B cell (primary cell): ENCODE measurements at regions not wholly inside any gene's neighbourhood (a gene's known extent, or its start where the extent isn't known, plus 50 kb on each side); places are given as distances from the start of the nearest gene placed in this dataset.

ENCODE experiments used
- ATAC-seq: fragments of 200-7000 bp; cut with Tn5 transposase; one replicate; pipeline ENCODE4 v1.10.0; 2021; ENCODE audit warnings: low read depth, mild to moderate bottlenecking, moderate number of reproducible peaks, moderate library complexity
- CTCF ChIA-PET: fragments of 350-600 bp; sonication (Branson Sonifier 250); formaldehyde crosslinking; loops from one replicate; lab custom pipeline; 2021; ENCODE audit warnings: antibody characterized with exemption, inconsistent platforms; lab: Charles Lee
- POLR2A ChIA-PET: fragments of 350-600 bp; sonication (Branson Sonifier 250); formaldehyde crosslinking; loops from one replicate; lab custom pipeline; 2021; ENCODE audit warnings: antibody characterized with exemption; lab: Charles Lee
- DNase-seq: peaks from one replicate; pipeline ENCODE4 v3.0.0; 2013
- H2AFZ ChIP-seq: 2 replicates; pipeline ENCODE4 v1.6.1; 2012; ENCODE audit warnings: mild to moderate bottlenecking, low read depth, low read length; ENCODE audit not compliant: insufficient read depth, poor library complexity, severe bottlenecking
- H3K27ac ChIP-seq, 2 donors: 1 replicate in 1 of 2; 2 replicates in 1 of 2; pipeline ENCODE4 v1.5.1; 2012 to 2013; ENCODE audit warnings: low read length in 2 of 2, mild to moderate bottlenecking in 2 of 2, moderate library complexity in 1 of 2
- H3K27me3 ChIP-seq, 4 experiments: fragments of 200-600 bp in 1 of 4; sonication (generic) in 1 of 4; replicated peaks in 1 of 4; 1 replicate in 2 of 4; 2 replicates in 2 of 4; pipeline versions ENCODE4 v1.6.1 to v1.7.0; 2013 to 2016; ENCODE audit warnings: low read length in 3 of 4, mild to moderate bottlenecking in 2 of 4, mixed read lengths in 1 of 4, moderate library complexity in 1 of 4; ENCODE audit not compliant: insufficient read depth in 4 of 4, control insufficient read depth in 3 of 4; ENCODE audit errors: control extremely low read depth in 1 of 4
- H3K36me3 ChIP-seq, 2 experiments: replicated peaks in 1 of 2; 1 replicate in 1 of 2; 2 replicates in 1 of 2; pipeline versions ENCODE4 v1.6.1 to v1.7.1; 2013; ENCODE audit warnings: low read length in 1 of 2; ENCODE audit not compliant: insufficient read depth in 2 of 2, control insufficient read depth in 1 of 2; ENCODE audit errors: control extremely low read depth in 1 of 2, extremely low read depth in 1 of 2
- H3K4me1 ChIP-seq, 2 donors: fragments of 200-600 bp in 1 of 2; sonication (generic) in 1 of 2; 1 replicate in 1 of 2; 2 replicates in 1 of 2; pipeline versions ENCODE4 v1.5.1 to v1.6.1; 2013 to 2017; ENCODE audit warnings: low read length in 2 of 2; ENCODE audit not compliant: control insufficient read depth in 2 of 2, insufficient read depth in 2 of 2
- H3K4me2 ChIP-seq: replicated peaks from 2 replicates; pipeline ENCODE3; 2012; ENCODE audit warnings: mild to moderate bottlenecking, low read depth, low read length; ENCODE audit not compliant: poor library complexity, severe bottlenecking
- H3K4me3 ChIP-seq, 5 experiments: fragments of 200-600 bp in 1 of 5; sonication (generic) in 1 of 5; 1 replicate in 3 of 5; 2 replicates in 2 of 5; pipeline versions ENCODE4 v1.5.1 to v1.7.0; 2011 to 2016; ENCODE audit warnings: low read length in 4 of 5, mild to moderate bottlenecking in 4 of 5, low read depth in 2 of 5, control low read depth in 1 of 5, moderate library complexity in 1 of 5; ENCODE audit not compliant: insufficient read depth in 1 of 5; ENCODE audit errors: control extremely low read depth in 1 of 5, extremely low read depth in 1 of 5
- H3K79me2 ChIP-seq: fragments of 200-600 bp; sonication (generic); one replicate; pipeline ENCODE4 v1.6.0; 2016; ENCODE audit warnings: low read length; ENCODE audit not compliant: control insufficient read depth, insufficient read depth
- H3K9ac ChIP-seq: fragments of 200-600 bp; sonication (generic); 2 replicates; pipeline ENCODE4 v1.6.1; 2017; ENCODE audit warnings: mild to moderate bottlenecking, low read length, moderate library complexity
- H3K9me3 ChIP-seq, 3 donors: one replicate each; pipeline versions ENCODE4 v1.6.1 to v1.7.1; 2013; ENCODE audit warnings: low read length in 2 of 3; ENCODE audit not compliant: control insufficient read depth in 2 of 3, insufficient read depth in 1 of 3; ENCODE audit errors: control extremely low read depth in 1 of 3
- H4K20me1 ChIP-seq: 2 replicates; pipeline ENCODE4 v1.6.0; 2012; ENCODE audit warnings: mild to moderate bottlenecking, low read length; ENCODE audit not compliant: insufficient read depth, control insufficient read depth, poor library complexity, severe bottlenecking
- H3K27ac Mint-ChIP-seq: one replicate; pipeline ENCODE4 v1.8.0; 2021; ENCODE audit warnings: mixed read lengths
- H3K27me3 Mint-ChIP-seq: one replicate; pipeline ENCODE4 v1.8.0; 2021; ENCODE audit warnings: mixed read lengths
- H3K4me1 Mint-ChIP-seq: one replicate; pipeline ENCODE4 v1.8.0; 2021; ENCODE audit warnings: mixed read lengths
- H3K4me3 Mint-ChIP-seq: one replicate; pipeline ENCODE4 v1.8.0; 2021; ENCODE audit warnings: mixed read lengths
- H3K9me3 Mint-ChIP-seq: one replicate; pipeline ENCODE4 v1.8.0; 2022; ENCODE audit warnings: mixed read lengths; ENCODE audit not compliant: insufficient read depth
- CTCF ChIP-seq: fragments of 200-600 bp; IDR thresholded peaks from one replicate; pipeline ENCODE4 v1.8.0; 2022; ENCODE audit warnings: antibody characterized with exemption, mild to moderate bottlenecking
- EZH2 ChIP-seq: IDR thresholded peaks from 2 replicates; pipeline ENCODE4 v1.6.1; 2012; ENCODE audit warnings: borderline replicate concordance, low read depth, mild to moderate bottlenecking, moderate library complexity, low read length; ENCODE audit not compliant: insufficient read depth, poor library complexity, severe bottlenecking
- WGBS: methylation state at CpG from one replicate; pipeline ENCODE4 v1.1.5; 2013; ENCODE audit warnings: missing lambda C conversion rate; ENCODE audit not compliant: insufficient coverage; 5-methylcytosine and 5-hydroxymethylcytosine counted together
- intact Hi-C: fragments of 100-400 bp; cut with micrococcal nuclease; formaldehyde crosslinking; loops from one replicate; pipeline ENCODE4 v1.10.0; 2022

- Mint-ChIP-seq H3K27me3 (peaks cover 21% of the 10 kb centered on the region), H3K9me3 (no peaks in the 10 kb centered on the region), H3K4me1 (no peaks in the 10 kb centered on the region), H3K27ac (no peak overlapping the region), H3K4me3 (no peak overlapping the region)
- Histone ChIP-seq H3K36me3 (no peaks in the 10 kb centered on the region), H2AFZ (no peak overlapping the region), H3K27me3 (peaks cover 0 to 5% (median 0%) of the 10 kb centered on the region in 4 experiments), H3K9ac (no peak overlapping the region), H3K9me3 (peaks cover 0 to 8% (median 0%) of the 10 kb centered on the region in 3 donors), H4K20me1 (no peaks in the 10 kb centered on the region), H3K27ac (no peak overlapping the region), H3K79me2 (no peaks in the 10 kb centered on the region), H3K4me2 (no peak overlapping the region), H3K4me1 (no peaks in the 10 kb centered on the region), H3K4me3 (no peak overlapping the region)
- TF ChIP-seq EZH2 (no peak), CTCF (no peak)
- intact Hi-C loops, result no loop called here
- ChIA-PET POLR2A (no interaction called here), CTCF (no interaction called here)
- 100% methylated on average over 1 of the region's 7 CpGs for WGBS
- DNase-seq (no peak), ATAC-seq (no peak)
Measured at GRCh38 chr12:115857160-115857920, 420.2 kb downstream of the MED13L start.

- no peaks in the 10 kb centered on the region for H3K79me2 ChIP-seq
- H3K4me3 ChIP-seq, result no peak overlapping the region
- no peak overlapping the region for H3K4me3 Mint-ChIP-seq
- H3K4me1 Mint-ChIP-seq, result no peaks in the 10 kb centered on the region
- DNase-seq (no peak), ATAC-seq (no peak)
- POLR2A ChIA-PET, result no interaction called here
- H2AFZ ChIP-seq, result no peak overlapping the region
- peaks cover 13% of the 10 kb centered on the region for H3K27me3 Mint-ChIP-seq
- H3K27me3 ChIP-seq, result no peaks in the 10 kb centered on the region
- peaks cover 0 to 6% (median 0%) of the 10 kb centered on the region in 3 donors for H3K9me3 ChIP-seq
- no peaks in the 10 kb centered on the region for H3K9me3 Mint-ChIP-seq
- intact Hi-C loops, result no loop called here
- CTCF ChIA-PET, result no interaction called here
- H4K20me1 ChIP-seq, result no peaks in the 10 kb centered on the region
- WGBS, result no CpG with 5 or more reads among the region's 1 CpG
- TF ChIP-seq EZH2 (no peak), CTCF (no peak)
- H3K27ac ChIP-seq, result no peak overlapping the region
- no peak overlapping the region for H3K4me2 ChIP-seq
- H3K4me1 ChIP-seq, result no peaks in the 10 kb centered on the region
- H3K36me3 ChIP-seq, result no peaks in the 10 kb centered on the region
- no peak overlapping the region for H3K9ac ChIP-seq
- no peak overlapping the region for H3K27ac Mint-ChIP-seq
Measured at GRCh38 chr12:115852054-115852453, 425.4 kb downstream of the MED13L start.
